GM21360 (cell line): ENCODE measurements at regions not wholly inside any gene's neighbourhood (a gene's known extent, or its start where the extent isn't known, plus 50 kb on each side); places are given as distances from the start of the nearest gene placed in this dataset.

Experiments
- ATAC-seq: cut with Tn5 transposase; IDR thresholded peaks from one replicate; pipeline ENCODE4 v1.9.1; 2021; ENCODE audit warnings: mild to moderate bottlenecking, moderate library complexity; ENCODE audit not compliant: unreplicated experiment

DNA sequence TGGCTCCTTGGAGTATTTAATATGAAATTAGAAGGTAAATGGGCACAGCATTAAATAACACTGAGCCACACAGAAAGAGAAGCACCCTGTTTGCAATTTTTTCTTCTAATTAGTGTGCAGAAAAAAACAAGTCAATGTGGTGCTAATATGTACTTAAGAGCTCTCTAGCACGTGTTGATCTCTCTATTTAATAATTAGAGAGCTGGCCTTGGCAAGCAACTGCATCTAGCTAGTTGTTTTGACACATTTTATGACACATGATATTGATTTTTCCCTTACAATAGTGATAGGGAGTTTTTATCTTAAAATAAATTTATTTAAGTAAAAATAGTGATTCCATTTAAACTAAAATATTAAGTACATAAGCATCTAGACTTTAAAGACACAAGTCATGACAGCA lies 54.5 kb upstream of the NUDT12 start:
- ATAC-seq, result no peak

DNA sequence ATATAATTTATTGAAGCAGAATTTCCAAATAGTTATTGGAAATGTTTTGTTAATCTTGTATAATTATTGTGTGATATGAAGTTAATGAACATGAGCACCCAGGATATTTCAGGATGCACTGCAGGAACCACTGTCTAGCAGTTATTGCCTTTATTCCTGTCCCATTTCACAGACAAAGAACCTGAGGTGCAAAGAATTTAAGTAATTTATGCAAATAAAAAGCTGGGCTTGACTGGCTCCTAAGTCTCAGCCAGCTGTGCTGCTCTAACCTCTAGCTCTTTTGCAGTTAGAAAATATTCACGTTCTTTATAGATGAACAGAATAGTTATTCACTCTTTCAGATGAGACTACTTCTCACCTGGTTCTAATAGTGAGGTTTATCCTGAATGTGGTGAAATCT lies 50.0 kb upstream of the NUDT12 start:
- no peak for ATAC-seq
